Keratinocyte (primary cell): ENCODE measurements at regions not wholly inside any gene's neighbourhood (a gene's known extent, or its start where the extent isn't known, plus 50 kb on each side); places are given as distances from the start of the nearest gene placed in this dataset.

ENCODE experiments used
- CTCF ChIP-seq, 3 experiments: IDR thresholded peaks in 1 of 3; conservative IDR thresholded peaks in 1 of 3; optimal IDR thresholded peaks in 1 of 3; 2 replicates in 2 of 3; 3 replicates in 1 of 3; pipeline versions ENCODE3 to v1.5.1; 2011; ENCODE audit warnings: low read length in 3 of 3, mild to moderate bottlenecking in 3 of 3, moderate library complexity in 2 of 3, control low read depth in 1 of 3, inconsistent platforms in 1 of 3; ENCODE audit not compliant: insufficient read depth in 2 of 3; ENCODE audit errors: extremely low read depth in 1 of 3
- EZH2 ChIP-seq: IDR thresholded peaks from one replicate; pipeline ENCODE4 v1.6.1; 2012; ENCODE audit warnings: inconsistent platforms, mild to moderate bottlenecking, low read length, moderate library complexity

DNA sequence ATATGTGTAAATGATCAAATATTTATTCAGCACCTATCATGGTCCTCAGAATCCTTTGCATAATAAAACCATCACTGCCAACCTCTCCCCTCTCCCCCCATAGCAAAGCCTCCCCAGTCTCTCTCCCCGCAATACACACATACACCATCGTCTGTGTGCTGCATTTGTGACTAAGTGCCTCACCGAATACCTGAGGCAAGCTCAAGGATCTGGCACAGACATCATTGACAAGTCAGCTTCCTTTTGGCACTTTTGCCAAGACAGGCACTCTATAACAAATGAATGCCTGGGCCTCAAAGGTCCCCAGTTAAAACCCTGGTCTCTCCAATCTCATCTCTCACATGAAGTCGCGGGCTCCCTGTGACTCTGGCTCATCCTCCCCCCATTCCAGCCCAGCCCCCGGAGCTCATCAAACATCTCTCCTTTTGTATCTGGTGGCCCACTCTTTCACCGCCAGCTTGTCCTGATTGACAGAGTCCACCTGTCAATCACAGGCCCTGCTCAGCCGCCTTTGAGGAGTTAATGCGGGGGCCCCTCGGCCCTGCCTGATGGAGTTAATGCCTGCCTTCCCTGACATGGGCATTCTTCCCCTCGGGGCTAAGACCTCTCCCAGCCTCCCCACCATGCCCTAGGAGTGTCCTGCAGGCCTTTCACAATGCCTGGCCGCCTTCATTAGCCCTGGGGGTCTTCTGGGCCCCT, 135.8 kb upstream of the ATP6AP2 start:
- no peak for TF ChIP-seq CTCF (optimal IDR thresholded peaks at IDR 0.05 in 1 of 3, IDR thresholded peaks at IDR 0.05 in 1 of 3, conservative IDR thresholded peaks at IDR 0.05 in 1 of 3; ENCODE audit: extremely low read depth in 1 of 3, insufficient read depth in 2 of 3, low read length in 3 of 3)
- no peak for TF ChIP-seq EZH2
